DND-41 (cell line): ENCODE measurements at regions not wholly inside any gene's neighbourhood (a gene's known extent, or its start where the extent isn't known, plus 50 kb on each side); places are given as distances from the start of the nearest gene placed in this dataset.

Source experiments
- ATAC-seq: fragments of 200-7000 bp; cut with Tn5 transposase; 3 replicates; pipeline ENCODE4 v1.9.1; 2021; ENCODE audit warnings: low read depth; ENCODE audit not compliant: insufficient read depth
- DNase-seq: peaks from one replicate; pipeline ENCODE4 v3.0.0-alpha.2; 2020
- H2AFZ ChIP-seq: 2 replicates; pipeline ENCODE4 v1.6.0; 2012; ENCODE audit warnings: low read depth, low read length
- H3K27ac ChIP-seq: 2 replicates; pipeline ENCODE4 v1.5.1; 2012; ENCODE audit warnings: low read length, inconsistent platforms
- H3K27me3 ChIP-seq: fragments of 200-600 bp; sonication (generic); 2 replicates; pipeline ENCODE4 v1.6.0; 2012; ENCODE audit warnings: low read length, mild to moderate bottlenecking, inconsistent platforms; ENCODE audit not compliant: insufficient read depth, poor library complexity
- H3K36me3 ChIP-seq: 2 replicates; pipeline ENCODE4 v1.5.1; 2012; ENCODE audit warnings: low read length, inconsistent platforms; ENCODE audit not compliant: insufficient read depth
- H3K4me1 ChIP-seq: 2 replicates; pipeline ENCODE4 v1.5.1; 2012; ENCODE audit warnings: mild to moderate bottlenecking, low read length; ENCODE audit not compliant: insufficient read depth
- H3K4me2 ChIP-seq: 2 replicates; pipeline ENCODE4 v1.6.0; 2012; ENCODE audit warnings: mild to moderate bottlenecking, moderate library complexity, low read length, inconsistent platforms; ENCODE audit not compliant: insufficient read depth
- H3K4me3 ChIP-seq, 2 experiments: fragments of 200-600 bp in 1 of 2; shearing (Covaris generic) in 1 of 2; 2 replicates each; pipeline ENCODE4 v1.5.1; 2012 to 2016; ENCODE audit warnings: inconsistent platforms in 2 of 2, low read length in 2 of 2, mild to moderate bottlenecking in 2 of 2, low read depth in 1 of 2, moderate library complexity in 1 of 2
- H3K79me2 ChIP-seq: 2 replicates; pipeline ENCODE4 v1.6.0; 2012; ENCODE audit warnings: low read length, inconsistent platforms; ENCODE audit not compliant: insufficient read depth
- H3K9ac ChIP-seq: 2 replicates; pipeline ENCODE4 v1.6.0; 2012; ENCODE audit warnings: low read depth, mild to moderate bottlenecking, inconsistent platforms, low read length, moderate library complexity
- H3K9me3 ChIP-seq: 2 replicates; pipeline ENCODE4 v1.5.1; 2012; ENCODE audit warnings: low read length, moderate library complexity, mild to moderate bottlenecking, inconsistent platforms; ENCODE audit not compliant: insufficient read depth, severe bottlenecking
- H4K20me1 ChIP-seq: 2 replicates; pipeline ENCODE4 v1.6.0; 2012; ENCODE audit warnings: low read length; ENCODE audit not compliant: insufficient read depth
- EZH2 ChIP-seq: IDR thresholded peaks from 3 replicates; pipeline ENCODE4 v1.6.1; 2012; ENCODE audit warnings: borderline replicate concordance, low read depth, mild to moderate bottlenecking, moderate library complexity, low read length, inconsistent platforms; ENCODE audit not compliant: severe bottlenecking
- TF ChIP-seq, protein P1 (sequence below): IDR thresholded peaks from 2 replicates; pipeline ENCODE4 v1.5.1; 2012; ENCODE audit warnings: borderline replicate concordance, low read length, moderate library complexity, mild to moderate bottlenecking; ENCODE audit not compliant: poor library complexity, severe bottlenecking; ENCODE audit errors: extremely low read depth

DNA sequence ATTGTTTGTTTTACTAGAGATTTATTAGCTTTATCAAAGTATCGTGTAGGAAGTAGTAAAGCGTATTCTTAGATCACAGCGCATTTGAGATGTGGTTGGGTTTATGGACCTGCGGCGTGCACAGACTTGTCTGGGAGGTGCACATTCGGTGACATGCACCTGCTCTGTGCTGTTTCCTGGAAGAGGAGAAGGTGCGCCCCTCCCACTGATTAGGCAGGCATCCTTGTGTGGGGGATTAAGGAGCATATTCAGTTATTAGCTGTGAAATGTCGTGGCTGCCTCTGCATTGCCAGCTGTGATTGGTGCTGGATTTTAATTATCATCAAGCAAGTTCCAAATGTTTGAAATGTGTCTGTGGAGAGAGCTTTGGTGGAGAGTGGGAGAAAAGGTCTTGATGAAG is 903.8 kb upstream of the RBFOX1 start:
- H4K20me1 ChIP-seq = no peaks in the 10 kb centered on the region
- H3K27me3 ChIP-seq = peaks cover 3% of the 10 kb centered on the region
- no peak overlapping the region for H3K4me2 ChIP-seq
- ATAC-seq (no peak), DNase-seq (no peak)
- H3K4me1 ChIP-seq = no peaks in the 10 kb centered on the region
- no peaks in the 10 kb centered on the region for H3K9me3 ChIP-seq
- no peak overlapping the region for H3K9ac ChIP-seq
- no peak for TF ChIP-seq EZH2
- TF ChIP-seq, protein P1, sequence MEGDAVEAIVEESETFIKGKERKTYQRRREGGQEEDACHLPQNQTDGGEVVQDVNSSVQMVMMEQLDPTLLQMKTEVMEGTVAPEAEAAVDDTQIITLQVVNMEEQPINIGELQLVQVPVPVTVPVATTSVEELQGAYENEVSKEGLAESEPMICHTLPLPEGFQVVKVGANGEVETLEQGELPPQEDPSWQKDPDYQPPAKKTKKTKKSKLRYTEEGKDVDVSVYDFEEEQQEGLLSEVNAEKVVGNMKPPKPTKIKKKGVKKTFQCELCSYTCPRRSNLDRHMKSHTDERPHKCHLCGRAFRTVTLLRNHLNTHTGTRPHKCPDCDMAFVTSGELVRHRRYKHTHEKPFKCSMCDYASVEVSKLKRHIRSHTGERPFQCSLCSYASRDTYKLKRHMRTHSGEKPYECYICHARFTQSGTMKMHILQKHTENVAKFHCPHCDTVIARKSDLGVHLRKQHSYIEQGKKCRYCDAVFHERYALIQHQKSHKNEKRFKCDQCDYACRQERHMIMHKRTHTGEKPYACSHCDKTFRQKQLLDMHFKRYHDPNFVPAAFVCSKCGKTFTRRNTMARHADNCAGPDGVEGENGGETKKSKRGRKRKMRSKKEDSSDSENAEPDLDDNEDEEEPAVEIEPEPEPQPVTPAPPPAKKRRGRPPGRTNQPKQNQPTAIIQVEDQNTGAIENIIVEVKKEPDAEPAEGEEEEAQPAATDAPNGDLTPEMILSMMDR = no peak
- H3K27ac ChIP-seq = no peak overlapping the region
- no peaks in the 10 kb centered on the region for H3K36me3 ChIP-seq
- no peak overlapping the region for H3K4me3 ChIP-seq
- H3K79me2 ChIP-seq = no peaks in the 10 kb centered on the region
- no peak overlapping the region for H2AFZ ChIP-seq

DNA sequence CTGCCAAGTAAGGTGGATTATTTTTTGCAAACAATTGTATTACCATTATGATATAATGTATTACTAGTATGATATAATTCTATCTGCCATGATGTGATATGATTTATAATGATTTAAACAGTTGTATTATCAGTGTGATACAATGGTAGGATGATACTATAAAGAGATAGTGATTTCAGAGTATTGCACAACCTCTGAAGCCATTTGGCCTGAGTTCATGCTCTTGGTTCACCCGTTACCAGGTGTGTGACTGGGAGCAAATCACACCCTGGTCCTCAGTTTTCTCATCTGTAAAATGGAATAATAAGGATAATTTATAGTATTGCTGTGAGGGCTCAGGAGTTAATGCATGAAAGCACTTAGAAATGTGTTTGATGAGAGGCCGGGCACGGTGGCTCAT is 905.0 kb upstream of the RBFOX1 start:
- no peak for ATAC-seq
- H3K4me3 ChIP-seq = no peak overlapping the region

DNA sequence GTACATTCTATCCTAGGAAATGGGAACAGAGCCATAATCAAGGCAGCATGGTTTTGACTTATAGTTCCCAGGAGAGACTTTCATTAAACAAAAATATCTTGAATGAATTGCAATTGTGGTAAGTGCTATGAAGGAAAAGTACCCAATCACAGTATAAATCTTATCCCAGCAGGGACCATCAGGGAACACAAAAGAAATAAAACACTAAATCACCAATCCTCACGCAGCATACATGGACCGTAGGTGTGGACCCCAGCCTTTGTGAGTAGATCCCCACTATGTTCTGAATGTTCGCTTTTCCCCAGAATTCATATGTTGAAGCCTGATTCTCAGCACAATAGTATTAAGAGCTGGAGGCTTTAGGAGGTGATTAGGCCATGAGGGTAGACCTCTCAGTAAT is 925.0 kb upstream of the RBFOX1 start:
- no peak for ATAC-seq
- no peak for TF ChIP-seq EZH2
- TF ChIP-seq, protein P1 = no peak

More for the DNA sequence above, 905.0 kb upstream of the RBFOX1 start:
- Histone ChIP-seq H3K9ac (no peak overlapping the region), H3K4me1 (no peaks in the 10 kb centered on the region), H3K4me2 (no peak overlapping the region), H3K9me3 (no peaks in the 10 kb centered on the region), H3K27me3 (peaks cover 3% of the 10 kb centered on the region), H3K27ac (no peak overlapping the region), H4K20me1 (no peaks in the 10 kb centered on the region), H2AFZ (no peak overlapping the region), H3K36me3 (no peaks in the 10 kb centered on the region), H3K79me2 (no peaks in the 10 kb centered on the region)
- TF ChIP-seq, protein P1 = no peak
- no peak for TF ChIP-seq EZH2
- no peak for DNase-seq

DNA sequence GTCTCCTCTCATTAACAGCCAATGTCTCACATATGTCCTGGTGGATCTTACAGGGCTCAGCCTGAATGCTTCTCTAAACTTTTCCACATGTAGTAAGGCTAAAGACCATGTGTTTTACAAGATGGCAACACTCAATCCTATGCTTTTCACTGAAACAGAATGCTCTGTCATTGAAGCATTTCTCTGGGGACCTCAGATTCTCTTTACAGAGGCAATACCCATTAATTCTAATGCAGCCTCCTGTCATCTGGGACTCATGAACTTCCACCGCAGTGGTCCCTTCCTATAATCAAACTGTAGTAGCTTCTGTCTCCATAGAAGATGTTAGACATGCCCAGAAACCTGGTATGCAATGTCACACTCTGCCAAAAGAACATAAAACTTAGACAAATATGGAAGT is 926.6 kb upstream of the RBFOX1 start:
- Histone ChIP-seq H3K27me3 (no peaks in the 10 kb centered on the region), H3K4me2 (no peak overlapping the region), H3K4me1 (no peaks in the 10 kb centered on the region), H3K27ac (no peak overlapping the region), H3K9me3 (no peaks in the 10 kb centered on the region), H2AFZ (no peak overlapping the region), H3K9ac (no peak overlapping the region), H4K20me1 (no peaks in the 10 kb centered on the region), H3K4me3 (no peak overlapping the region), H3K36me3 (no peaks in the 10 kb centered on the region), H3K79me2 (no peaks in the 10 kb centered on the region)
- no peak for ATAC-seq
- DNase-seq = no peak
- TF ChIP-seq, protein P1 = no peak
- no peak for TF ChIP-seq EZH2

More for the DNA sequence above, 925.0 kb upstream of the RBFOX1 start:
- Histone ChIP-seq H3K4me3 (no peak overlapping the region), H3K4me2 (no peak overlapping the region), H2AFZ (no peak overlapping the region), H3K36me3 (no peaks in the 10 kb centered on the region), H3K27ac (no peak overlapping the region), H3K9me3 (no peaks in the 10 kb centered on the region), H3K9ac (no peak overlapping the region), H4K20me1 (no peaks in the 10 kb centered on the region), H3K27me3 (no peaks in the 10 kb centered on the region), H3K4me1 (no peaks in the 10 kb centered on the region), H3K79me2 (no peaks in the 10 kb centered on the region)
- no peak for DNase-seq
